ENCODE measurements at regions not wholly inside any gene's neighbourhood (a gene's known extent, or its start where the extent isn't known, plus 50 kb on each side); places are given as distances from the start of the nearest gene placed in this dataset.

DNA sequence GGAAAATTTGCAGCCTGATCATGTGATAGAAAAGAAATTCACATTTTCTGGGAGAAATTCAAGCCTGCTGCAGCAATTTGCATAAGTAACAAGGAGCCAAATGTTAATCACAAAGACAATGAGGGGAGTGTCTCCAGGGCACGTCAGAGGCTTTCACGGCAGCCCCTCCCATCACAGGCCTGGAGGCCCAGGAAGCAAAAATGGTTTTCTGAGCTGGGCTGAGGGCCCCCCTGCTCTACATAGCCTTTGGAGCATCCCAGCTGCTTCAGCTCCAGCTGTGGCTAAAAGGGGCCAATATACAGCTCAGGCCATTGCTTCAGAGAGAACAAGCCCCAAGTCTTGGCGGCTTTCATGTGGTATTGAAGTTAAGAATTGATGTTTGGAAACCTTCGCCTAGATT, 445.3 kb upstream of the ZEB2 start:
- no peak for FAIRE-seq

DNA sequence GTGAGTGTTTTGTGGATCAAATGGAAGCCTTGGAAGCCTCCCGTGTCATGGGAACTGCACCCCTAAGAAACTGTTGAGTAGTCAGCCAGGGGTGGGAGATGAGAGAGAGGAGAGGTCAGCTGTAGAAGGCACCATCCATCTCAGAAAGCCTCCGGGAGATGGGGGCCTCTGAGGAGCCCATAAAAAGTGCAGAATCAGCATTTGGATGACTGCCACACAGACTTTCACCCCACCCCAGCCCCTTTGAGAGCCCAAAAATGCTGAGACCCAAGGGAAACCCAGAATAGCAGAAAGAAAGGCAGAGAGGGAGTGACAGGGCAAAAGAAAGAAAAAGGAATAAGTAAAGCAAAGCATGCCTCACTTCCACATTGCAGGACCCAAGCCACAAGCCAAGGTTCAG, 443.1 kb upstream of the ZEB2 start:
- no peak for FAIRE-seq

DNA sequence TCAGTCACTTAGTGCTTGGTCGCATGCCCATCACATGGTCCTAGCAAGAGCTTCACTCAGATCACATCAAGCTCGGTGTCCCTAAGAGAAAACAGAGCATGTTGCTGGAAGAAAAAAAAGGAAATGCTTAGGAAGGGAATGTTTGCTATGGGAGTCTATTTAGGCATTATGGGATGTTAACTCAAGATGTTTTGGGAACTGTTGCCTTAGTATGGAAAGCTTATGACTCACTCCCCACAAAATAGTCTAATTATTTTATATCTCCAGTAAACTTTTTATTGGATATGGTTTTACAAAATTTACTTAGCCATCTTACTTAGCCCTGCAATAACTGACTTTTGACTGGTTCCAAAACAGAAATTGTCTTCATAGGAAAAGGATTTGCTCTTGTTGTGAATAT, 439.5 kb upstream of the ZEB2 start:
- FAIRE-seq: no peak

DNA sequence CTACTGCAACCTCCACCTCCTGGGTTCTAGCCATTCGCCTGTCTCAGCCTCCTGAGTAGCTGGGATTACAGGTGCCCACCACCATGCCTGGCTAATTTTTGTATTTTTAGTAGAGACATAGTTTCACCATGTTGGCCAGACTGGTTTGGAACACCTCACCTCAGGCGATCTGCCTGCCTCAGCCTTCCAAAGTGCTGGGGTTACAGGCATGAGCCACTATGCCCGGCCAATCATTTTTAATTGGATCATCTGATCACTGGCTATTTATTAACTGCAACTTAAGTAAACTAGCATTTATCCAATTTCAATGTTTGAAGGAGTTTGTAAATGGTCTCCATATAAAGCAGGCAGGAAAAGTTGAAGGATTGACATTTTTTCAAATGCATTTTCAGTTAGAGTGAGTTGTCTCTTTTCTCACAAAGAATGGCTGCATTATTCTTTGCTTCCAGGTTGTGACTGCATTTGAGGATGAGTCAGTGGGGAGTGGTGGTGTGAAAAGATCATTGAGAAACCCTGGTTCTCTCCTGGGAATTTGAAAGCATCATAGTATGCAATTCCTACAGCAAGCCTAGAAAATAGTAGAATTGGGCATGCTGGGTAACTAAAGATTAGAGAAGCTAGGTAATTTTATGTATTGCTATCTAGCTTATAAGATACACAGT, 431.1 kb upstream of the ZEB2 start:
- no peak for FAIRE-seq

DNA sequence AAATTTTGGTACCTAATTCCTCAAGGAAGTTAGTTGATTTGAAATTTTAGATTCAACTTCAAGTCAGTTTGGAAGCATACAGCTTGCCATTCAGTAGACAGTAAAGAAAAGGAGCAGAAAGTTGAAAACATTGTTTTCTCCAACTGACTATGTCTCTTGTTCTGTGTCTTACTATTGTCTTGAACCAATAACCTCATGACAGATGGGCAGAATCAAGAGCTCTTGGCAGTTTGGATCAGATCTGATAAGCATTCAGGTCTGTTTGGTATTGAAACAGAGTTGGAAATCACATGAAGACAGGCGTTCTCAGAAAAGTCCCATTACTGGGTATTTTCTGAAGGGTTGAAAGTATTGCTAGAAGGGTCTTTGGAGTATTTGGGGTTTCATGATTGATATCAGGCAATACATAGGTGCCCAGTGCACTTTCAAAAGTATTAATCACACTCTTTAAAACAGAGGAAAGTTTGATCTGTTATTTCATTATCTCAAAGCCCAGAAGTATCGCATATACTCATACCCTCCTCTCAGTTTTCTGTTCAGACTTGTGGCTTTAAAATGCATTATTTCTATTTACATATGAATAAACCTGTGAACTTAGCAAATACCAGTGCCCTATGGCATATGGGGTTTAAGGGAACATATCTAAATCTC, 428.4 kb upstream of the ZEB2 start:
- no peak for FAIRE-seq

DNA sequence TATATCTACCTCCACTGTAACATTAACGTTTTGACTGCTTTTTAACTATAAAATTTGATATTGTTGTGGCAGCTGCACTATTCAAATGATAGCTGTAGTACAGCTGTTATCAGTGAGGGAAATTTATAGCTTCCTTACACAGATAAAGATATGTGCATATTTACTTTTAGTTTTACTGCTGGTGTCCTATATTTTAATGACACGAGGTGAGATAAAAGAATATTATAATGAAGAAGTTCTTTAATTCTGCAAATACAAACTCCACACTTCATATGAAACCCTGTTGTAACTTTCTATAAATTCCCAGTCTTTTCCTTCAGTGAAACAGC, 427.8 kb upstream of the ZEB2 start:
- no peak for FAIRE-seq

DNA sequence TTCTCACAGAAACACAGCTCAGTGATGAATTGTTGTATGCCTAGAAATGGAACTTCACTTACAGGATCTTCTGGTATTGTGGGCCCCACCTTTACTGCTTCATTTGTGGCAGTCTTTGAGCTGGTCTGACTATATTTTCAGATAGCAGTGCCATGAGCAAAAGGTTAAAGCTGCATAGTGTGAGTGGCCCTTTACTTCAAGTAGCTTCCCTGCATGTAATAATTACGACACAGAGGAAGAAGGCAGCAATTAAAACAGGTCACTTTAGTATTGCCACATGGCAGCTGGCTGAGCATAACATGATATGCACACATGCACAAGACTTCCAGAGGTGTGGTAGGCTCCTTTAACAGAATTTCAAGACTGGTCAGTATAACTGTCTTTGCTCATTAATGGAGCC, 426.3 kb upstream of the ZEB2 start:
- no peak for FAIRE-seq

DNA sequence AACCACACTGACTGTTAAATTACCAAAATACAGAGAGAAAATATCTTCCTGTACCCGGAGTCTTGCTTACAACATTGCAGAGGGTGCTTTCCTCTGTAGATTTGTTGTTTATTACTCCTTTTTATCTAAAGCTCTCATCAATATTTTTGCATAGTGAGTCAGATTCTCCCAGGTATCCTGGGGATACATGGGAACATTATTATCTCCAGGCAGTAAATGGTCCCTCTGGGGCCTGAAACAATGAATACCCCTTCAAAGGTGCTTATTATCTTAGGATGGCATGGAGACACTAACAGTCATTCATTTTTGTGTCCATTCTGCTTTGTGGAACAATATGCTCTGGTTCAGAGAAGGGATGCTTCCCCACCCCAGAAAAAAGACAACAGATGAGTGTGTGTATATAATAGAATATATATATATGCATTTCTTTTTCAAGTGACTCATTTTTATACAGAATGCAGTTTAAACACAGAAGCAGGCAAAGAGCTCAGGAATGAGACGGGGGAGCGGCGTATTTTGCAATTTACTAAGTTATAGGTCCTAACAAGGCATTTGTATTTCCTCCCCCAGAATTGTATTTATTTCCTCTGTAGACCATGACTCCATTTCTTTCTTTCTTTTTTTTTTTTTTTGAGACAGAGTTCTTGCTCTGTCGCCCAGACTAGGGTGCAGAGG, 424.8 kb upstream of the ZEB2 start:
- FAIRE-seq: no peak

DNA sequence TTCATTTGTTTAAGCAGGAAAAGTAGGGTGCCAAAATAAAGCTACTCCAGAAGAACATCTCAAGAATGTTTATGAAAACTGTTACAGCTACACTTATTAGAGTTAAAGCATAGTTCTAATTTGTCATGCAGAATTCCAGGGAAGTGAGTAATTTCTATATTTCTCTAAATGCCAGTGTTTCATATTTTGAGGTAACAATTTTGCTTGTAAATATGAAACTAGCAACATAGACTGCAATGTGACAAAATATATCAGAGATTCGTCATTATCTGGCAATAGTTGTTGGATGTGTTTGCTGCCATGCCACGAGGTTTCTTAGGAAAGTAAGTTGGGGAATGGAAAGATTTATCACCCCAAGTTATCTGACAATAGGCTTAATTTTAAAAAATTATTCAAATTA, 424.1 kb upstream of the ZEB2 start:
- FAIRE-seq: no peak

DNA sequence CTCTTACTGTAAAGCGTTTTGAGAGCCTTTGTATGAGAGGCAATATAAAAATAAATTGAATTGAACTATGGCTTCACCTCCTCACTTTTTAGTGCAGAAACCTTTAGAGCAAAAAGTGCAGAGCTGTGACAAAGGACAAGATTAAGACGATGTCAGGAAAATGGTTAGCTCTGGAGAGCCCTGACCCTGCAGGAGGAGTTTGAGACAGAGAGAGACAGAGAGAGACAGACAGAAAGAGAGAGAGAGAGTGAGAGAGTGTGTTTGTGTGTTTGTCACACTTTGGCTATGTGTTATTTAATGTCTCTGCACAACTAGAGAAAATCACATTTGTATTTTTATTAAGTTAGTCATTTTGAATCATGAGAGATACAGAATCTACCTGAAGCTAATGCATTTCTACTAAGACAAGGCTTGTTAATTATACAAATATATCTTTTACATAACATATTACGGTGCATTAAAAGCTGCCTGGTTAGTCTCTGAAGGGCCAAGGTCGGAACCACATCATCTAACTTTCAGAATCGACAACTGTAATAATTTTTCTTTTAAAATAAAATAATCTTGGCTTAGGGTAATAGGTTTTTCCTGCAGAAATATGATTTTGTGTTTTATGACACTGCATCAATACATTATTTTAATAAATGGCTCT, 423.5 kb upstream of the ZEB2 start:
- no peak for FAIRE-seq

DNA sequence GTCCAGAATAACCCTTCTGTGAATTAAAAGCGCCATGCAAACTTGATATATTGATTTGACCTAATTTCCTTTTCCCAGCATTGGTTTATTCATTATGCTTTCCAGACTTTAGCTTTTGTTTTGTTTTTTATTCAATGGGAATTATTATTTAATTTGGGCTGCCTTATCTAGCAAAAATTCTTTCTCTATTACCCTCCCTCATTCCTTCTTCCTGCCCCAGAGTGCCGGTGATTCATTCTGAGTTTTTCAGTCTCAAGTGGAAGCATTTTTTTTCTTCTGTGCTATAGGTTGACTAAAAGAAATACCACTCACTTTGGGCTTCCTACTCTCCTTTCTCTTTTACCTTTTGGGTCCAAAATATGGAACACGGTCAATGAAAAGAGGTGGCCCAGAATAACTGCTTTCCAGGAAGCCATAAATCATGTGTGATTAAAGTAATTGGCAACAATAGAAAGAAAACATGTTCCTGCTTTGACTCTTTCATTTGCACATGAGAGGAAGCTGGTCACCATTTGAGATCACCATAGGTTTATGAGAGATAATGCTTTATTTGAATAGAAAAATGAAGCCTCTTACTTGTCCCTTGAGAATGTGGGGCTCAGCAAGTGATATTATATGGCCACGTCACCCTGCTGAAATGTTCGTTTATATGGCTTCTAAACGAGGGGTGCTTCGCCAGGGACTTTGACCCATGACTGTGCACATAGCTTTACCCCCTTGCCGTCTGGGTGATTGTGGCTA, 422.8 kb upstream of the ZEB2 start:
- FAIRE-seq: no peak

DNA sequence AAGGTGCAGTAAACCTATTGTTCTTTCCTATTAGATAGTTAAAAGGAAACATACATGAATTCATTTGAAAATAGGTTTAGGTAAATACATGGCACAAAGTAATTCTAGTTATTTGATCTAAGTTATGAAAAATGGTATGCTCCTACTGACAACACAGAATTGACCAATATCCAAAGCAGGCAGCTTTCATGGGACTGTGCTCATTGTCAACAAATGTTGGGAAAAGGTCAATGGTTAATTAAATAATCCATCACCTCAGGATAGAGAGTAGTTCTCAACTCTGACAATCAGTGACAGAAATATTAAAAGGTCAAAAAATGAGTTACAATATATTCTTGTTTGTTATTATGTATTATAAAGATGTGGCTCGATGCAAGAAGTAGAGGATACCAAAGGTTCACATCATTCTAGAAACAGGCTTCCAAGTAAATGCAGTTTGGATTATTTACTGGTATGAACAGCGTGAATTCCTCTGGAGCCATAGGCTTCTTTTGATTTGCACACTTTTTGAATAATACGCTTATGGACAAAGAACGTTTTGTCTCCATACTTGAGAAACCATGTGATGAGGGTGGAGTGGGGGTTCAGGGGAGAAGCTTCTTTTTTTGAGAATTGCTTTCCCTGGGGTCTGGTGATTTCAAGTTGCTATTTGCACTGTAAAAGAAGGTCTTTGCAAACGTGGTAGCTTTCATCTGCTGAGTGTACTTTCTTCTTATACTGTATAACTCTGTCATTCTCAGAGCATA, 422.0 kb upstream of the ZEB2 start:
- FAIRE-seq: no peak

DNA sequence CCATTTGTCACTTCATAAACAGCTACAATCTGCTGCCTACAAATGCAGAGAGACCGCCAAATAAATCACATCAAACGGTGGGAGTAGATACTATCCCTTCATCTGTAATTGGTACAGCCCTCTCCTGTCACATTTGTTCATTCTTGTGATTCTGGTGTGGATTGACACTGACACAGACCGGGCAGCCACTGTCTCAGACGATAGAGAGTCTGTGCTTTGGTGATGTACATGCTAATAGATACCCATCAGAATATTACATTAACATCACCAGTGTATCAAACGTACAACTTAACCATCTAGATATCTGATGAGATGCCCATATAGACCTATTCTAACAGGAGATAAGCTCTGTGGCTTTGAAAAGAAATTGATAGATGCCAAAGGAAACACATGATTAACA, 419.7 kb upstream of the ZEB2 start:
- FAIRE-seq: no peak

DNA sequence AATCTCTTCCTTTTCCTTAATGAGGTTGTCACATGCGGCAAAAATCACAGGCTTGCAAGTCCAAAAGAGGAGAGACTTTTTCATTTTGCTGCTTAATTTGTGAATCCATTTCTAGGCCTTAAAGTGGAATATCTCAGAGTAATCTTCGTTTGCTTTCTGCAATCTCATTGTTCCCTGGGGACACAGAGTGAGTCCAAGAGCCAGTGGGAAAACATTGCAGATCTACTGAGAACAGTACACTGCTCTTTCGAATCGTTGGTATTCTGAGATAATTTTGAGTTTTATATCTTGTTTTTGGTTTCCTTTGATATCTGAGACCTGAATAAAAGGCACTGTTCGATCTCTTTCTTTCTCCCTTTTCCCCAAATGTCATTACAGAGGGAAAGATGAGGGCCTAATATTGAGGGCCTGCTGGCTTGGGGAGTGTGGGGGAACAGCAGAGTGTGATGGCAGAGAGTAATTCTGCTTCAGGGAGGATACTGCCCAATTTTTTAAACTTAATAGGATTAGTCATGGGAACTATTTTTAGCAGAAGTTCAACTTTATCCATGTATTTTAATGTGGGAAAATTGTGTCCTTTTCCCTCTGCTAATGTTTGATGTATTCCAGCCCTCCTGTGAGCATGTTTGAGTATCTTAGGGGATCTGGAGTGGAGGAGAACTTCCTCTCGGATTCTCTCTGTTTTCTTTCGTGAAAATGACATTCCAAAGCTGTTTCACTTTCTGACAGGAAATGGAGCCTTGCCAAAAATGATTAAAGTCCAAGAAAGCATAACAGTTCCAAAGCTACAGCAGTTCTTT, 418.2 kb upstream of the ZEB2 start:
- FAIRE-seq: no peak

DNA sequence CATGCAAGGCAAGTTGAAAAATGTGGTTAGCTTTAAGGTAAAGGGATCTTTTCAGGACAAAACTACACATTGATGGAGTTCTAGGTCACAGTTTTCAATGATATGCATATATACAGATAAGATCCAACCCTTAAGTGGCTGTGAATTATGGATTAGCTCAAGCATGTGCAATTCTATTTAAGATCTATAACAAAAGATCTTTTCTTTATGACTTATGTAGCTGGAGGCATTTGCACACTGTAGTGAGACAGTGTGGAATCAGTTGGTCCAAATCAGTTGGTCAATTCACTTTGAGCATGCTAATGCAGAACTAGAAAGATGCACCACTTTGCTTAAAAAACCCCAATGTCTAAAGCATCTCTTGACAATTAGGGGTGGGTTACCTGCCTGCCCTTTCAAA, 417.1 kb upstream of the ZEB2 start:
- FAIRE-seq: no peak

DNA sequence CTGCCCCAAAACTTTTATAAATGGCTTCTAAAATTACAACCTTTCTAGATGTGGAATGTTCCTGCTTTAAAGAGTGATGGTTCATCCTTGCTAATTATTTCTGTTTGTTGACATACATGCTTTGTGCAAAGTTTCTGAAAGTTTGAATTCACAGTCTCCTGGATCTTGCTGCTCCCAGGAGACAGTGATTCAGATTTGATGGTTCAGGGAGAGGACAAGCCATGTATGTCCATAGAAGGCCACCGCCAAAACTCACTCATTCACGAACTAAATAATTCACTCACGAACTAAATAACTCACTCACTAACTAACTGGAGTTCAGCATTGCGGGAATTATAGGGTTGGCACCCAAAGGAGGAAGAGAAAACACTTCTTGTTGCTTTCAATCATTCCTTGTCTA, 416.5 kb upstream of the ZEB2 start:
- no peak for FAIRE-seq

DNA sequence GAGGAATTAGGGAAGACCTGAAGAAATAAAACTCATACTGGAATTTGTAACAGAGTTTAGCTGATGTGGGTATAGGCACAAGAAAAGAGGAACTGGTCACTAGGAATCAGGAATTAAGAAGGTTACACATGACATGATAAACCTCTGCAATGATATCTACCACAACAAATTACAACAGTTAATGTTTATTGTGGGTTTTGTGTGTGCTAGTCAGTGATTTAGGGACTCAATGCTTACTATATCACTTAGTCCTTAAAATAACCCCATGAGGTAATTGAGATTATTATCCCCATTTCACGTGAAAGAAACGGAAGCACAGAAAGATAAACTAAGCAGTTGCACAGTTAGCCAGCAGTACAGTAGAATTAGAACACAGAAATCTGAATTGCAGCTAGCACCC, 415.8 kb upstream of the ZEB2 start:
- FAIRE-seq: no peak

DNA sequence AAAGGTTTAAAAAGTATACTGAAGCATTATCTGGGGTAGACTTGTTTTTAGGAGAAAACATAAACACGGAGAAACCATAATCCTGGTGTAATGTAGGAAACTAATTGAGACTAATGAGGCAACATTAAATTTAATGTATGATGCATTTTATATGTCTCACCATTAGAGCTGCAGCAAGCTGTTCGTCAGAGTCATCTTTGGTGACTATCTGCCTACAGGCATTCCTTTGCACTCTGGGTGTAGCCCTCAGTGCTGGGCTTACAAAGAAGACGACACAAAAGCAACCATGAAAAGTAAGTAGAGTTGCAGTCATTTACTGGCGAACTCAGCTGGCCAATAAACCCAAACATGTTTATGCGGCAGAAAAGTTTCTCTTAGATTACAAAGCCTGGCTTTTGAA, 415.3 kb upstream of the ZEB2 start:
- FAIRE-seq: no peak

DNA sequence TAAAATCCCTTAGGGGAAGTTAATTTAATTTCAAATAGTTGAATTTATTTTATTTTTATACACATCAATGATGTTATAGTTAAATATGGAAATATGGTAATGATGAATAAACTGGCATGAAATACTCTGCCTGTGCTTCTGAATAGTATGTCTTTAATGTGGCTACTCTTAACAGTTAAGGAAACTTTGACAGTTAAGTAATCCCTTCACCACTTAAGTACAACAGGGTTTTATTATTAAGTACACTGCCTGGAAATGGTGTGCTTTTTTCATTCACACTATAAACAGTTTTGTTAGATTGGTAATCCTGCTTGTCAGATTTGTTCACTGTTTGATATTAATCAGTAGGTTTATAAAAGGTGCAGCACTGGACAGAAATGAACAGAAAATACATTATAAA, 412.0 kb upstream of the ZEB2 start:
- no peak for FAIRE-seq

DNA sequence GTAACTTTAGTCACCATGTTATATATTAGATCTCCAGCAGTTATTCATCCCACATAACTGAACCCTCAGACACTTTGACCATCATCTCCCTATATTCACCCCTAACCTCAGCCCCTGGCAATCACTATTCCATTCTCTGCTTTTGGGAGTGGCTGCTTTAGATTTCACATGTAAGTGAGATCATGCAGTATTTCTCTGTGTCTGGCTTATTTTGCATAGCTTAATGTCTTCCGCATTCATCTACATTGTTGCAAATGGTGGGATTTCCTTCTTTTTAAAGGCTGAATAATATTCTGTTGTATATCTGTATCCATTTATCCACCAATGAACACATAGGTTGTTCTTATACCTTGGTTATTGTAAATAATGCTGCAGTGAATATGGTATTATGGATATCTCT, 411.6 kb upstream of the ZEB2 start:
- FAIRE-seq: no peak

DNA sequence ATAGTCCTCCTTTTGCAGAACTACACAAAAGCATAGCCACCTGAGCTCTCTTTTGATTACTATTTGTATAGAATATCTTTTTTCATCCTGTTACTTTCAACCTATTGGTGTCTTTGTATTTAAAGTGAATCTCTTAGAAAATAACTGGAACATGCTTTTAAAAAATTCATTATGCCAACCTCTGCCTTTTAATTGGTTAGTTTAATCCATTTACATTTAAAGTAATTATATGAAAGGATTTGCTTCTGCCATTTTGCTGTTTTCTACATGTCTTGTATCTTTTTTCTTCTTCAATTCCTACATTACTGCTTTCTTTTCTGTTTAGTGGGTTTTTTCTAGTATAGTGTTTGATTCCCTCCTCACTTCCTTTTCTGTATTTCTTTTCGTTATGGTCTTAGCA, 407.5 kb upstream of the ZEB2 start:
- FAIRE-seq: no peak

DNA sequence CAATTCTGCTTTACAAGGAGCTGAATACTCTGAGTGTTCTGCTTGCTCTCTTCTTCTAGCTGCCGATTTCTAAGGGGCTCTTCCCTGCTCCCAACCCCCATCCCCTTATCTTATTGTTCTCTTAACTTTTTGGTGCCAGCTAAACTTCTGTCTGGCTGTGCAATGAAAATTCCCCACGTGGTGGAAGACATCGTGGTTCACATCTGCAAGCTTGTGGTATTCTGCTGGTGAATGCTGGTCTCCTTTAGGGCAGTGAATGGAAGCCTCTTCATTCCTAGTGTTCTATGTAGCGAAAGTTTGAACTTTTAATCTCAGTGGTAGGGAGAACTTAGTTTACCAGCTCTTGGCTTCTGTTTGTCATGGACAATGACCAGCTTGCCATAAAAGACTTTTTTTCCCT, 406.0 kb upstream of the ZEB2 start:
- FAIRE-seq: no peak

Measured in G401.6 (cell line).